ENCODE measurements at regions not wholly inside any gene's neighbourhood (a gene's known extent, or its start where the extent isn't known, plus 50 kb on each side); places are given as distances from the start of the nearest gene placed in this dataset.

DNA sequence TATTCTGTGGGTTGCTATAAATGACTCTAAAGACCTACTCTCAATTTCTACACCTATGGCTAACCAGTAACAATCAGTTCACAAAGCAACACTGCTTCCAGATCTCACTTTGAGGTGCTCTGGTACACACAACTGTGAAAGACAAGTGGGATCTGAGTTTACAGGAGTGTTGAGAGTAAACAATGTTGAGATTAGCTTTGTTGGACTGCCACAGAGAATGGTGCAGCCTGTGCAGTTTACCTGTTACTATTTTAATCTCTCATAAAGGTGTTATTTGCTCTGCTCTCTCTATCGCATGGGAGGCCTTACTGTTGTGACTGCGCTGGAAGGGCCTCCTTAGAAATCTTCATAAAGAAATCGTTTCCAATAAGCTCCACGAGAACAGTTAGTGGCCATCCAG lies 112.0 kb downstream of the SOX2 start:
- H3K9me3 Mint-ChIP-seq, result peaks cover 0 to 28% (median 7%) of the 10 kb centered on the region in 11 donors

DNA sequence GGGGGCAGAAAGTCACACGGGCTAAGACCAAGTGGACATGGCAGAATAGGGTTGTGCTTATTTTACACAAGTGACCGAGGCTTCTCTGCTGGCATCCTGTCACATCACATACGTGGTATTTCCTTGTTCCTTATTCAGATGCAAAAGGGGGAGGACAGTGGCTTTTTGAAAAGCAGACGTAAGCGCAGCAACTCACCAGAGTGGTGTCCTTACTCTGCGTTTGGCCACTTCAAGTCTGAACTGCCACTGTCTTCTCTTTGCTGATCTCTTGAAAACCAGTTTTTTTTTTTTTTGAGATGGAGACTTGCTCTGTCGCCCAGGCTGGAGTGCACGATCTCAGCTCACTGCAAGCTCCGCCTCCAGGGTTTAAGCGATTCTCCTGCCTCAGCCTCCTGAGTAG lies 113.2 kb downstream of the SOX2 start:
- ATAC-seq, result no peak
- no peaks in the 10 kb centered on the region for H3K36me3 ChIP-seq (ENCODE audit: control insufficient read depth in 2 of 3, insufficient read depth in 3 of 3, low read length in 3 of 3)
- H3K9me3 Mint-ChIP-seq, result peaks cover 0 to 27% (median 8%) of the 10 kb centered on the region in 11 donors
- H3K4me3 Mint-ChIP-seq, result no peak overlapping the region
- peaks cover 0 to 4% (median 0%) of the 10 kb centered on the region in 5 donors for H3K36me3 Mint-ChIP-seq
- no peaks in the 10 kb centered on the region for H3K9me3 ChIP-seq (ENCODE audit: control insufficient read depth in 2 of 3, low read length in 3 of 3)
- H3K4me3 ChIP-seq (ENCODE audit: low read length), result no peak overlapping the region
- H3K4me1 ChIP-seq (ENCODE audit: control insufficient read depth in 2 of 2, insufficient read depth in 2 of 2, low read length in 2 of 2), result no peaks in the 10 kb centered on the region
- CTCF ChIA-PET, result interaction anchor here (0.6 kb wide), 1 partner anchor 1896 kb away, joined by 3 read pairs; no protein-coding TSS in a partner anchor
- H3K27ac Mint-ChIP-seq, result no peak overlapping the region
- peaks cover 0 to 2% (median 0%) of the 10 kb centered on the region in 7 donors for H3K4me1 Mint-ChIP-seq
- no peaks in the 10 kb centered on the region for H3K27me3 ChIP-seq (ENCODE audit: control insufficient read depth in 2 of 2, insufficient read depth in 2 of 2, low read length in 2 of 2)
- intact Hi-C loops (cut with micrococcal nuclease), result no loop called here
- peaks cover 0 to 7% (median 0%) of the 10 kb centered on the region in 5 donors for H3K27me3 Mint-ChIP-seq
- POLR2A ChIA-PET, result no interaction called here
- no peak overlapping the region for H3K27ac ChIP-seq (ENCODE audit: low read depth, low read length)
- no peak for DNase-seq

More for the DNA sequence above, 112.0 kb downstream of the SOX2 start:
- intact Hi-C loops (cut with micrococcal nuclease), result no loop called here
- Mint-ChIP-seq H3K27ac (no peak overlapping the region), H3K4me3 (no peak overlapping the region), H3K27me3 (peaks cover 0 to 7% (median 0%) of the 10 kb centered on the region in 5 donors), H3K4me1 (peaks cover 0 to 2% (median 0%) of the 10 kb centered on the region in 7 donors), H3K36me3 (peaks cover 0 to 4% (median 0%) of the 10 kb centered on the region in 5 donors)
- Histone ChIP-seq H3K4me1 (ENCODE audit: control insufficient read depth in 2 of 2, insufficient read depth in 2 of 2, low read length in 2 of 2) (no peaks in the 10 kb centered on the region), H3K9me3 (ENCODE audit: control insufficient read depth in 2 of 3, low read length in 3 of 3) (no peaks in the 10 kb centered on the region), H3K4me3 (ENCODE audit: low read length) (no peak overlapping the region), H3K36me3 (ENCODE audit: control insufficient read depth in 2 of 3, insufficient read depth in 3 of 3, low read length in 3 of 3) (no peaks in the 10 kb centered on the region), H3K27ac (ENCODE audit: low read depth, low read length) (no peak overlapping the region), H3K27me3 (ENCODE audit: control insufficient read depth in 2 of 2, insufficient read depth in 2 of 2, low read length in 2 of 2) (no peaks in the 10 kb centered on the region)
- DNase-seq, result no peak
- ATAC-seq, result no peak
- ChIA-PET CTCF (no interaction called here), POLR2A (no interaction called here)

DNA sequence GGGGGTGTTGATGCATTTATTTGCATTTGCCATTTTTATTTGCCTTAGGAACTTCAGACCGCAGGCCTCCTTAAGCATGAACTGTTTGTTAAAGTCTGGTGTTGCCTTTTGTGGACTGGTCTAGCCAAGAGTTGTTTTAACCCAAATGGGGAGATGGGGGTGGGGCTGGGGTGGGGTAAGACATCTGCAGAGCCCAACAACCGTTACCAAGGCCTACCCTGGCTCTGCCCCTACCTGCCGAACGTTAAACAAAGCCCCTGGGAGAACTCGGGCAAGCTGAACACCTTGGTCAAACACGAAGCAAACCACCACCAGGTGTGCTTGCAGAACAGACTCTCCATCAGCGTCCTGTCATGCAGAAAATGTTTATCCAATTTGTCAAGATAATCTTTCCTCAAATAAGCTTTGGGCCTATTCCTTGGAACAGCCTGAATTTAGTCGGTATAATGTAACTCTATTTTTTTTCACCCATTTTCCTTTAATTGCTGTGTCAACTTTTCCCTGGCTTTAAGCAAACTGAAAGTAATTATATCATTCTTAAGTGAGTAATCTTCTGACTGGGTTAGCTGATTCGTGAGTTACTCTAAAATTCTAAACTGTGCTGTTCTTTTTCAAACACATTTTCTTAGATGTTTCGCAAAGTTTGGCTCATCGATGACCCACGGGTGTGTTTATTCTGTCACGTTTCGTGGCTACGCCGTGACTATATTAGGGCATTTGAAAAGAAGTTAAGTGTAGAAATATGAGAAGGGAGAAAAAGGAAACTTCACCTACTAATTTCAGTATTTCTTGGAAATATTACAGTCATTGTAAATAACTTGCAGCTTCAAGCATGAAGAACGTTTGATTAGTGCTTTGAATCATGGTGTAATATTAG lies 127.6 kb downstream of the SOX2 start:
- Histone ChIP-seq H3K4me1 (ENCODE audit: control insufficient read depth in 2 of 2, insufficient read depth in 2 of 2, low read length in 2 of 2) (no peaks in the 10 kb centered on the region), H3K36me3 (ENCODE audit: control insufficient read depth in 2 of 3, insufficient read depth in 3 of 3, low read length in 3 of 3) (no peaks in the 10 kb centered on the region), H3K9me3 (ENCODE audit: control insufficient read depth in 2 of 3, low read length in 3 of 3) (no peaks in the 10 kb centered on the region), H3K4me3 (ENCODE audit: low read length) (no peak overlapping the region), H3K27me3 (ENCODE audit: control insufficient read depth in 2 of 2, insufficient read depth in 2 of 2, low read length in 2 of 2) (no peaks in the 10 kb centered on the region), H3K27ac (ENCODE audit: low read depth, low read length) (no peak overlapping the region)
- Mint-ChIP-seq H3K4me3 (no peak overlapping the region), H3K9me3 (peaks cover 0 to 4% (median 0%) of the 10 kb centered on the region in 11 donors), H3K36me3 (no peaks in the 10 kb centered on the region), H3K4me1 (no peaks in the 10 kb centered on the region), H3K27ac (no peak overlapping the region), H3K27me3 (peaks cover 0 to 11% (median 0%) of the 10 kb centered on the region in 5 donors)
- CTCF ChIA-PET, result interaction anchor here (0.6 kb wide), 1 partner anchor 10 kb away, joined by 3 read pairs; no protein-coding TSS in a partner anchor
- ATAC-seq (no peak), DNase-seq (no peak)
- POLR2A ChIA-PET, result no interaction called here
- intact Hi-C loops (cut with micrococcal nuclease), result no loop called here

DNA sequence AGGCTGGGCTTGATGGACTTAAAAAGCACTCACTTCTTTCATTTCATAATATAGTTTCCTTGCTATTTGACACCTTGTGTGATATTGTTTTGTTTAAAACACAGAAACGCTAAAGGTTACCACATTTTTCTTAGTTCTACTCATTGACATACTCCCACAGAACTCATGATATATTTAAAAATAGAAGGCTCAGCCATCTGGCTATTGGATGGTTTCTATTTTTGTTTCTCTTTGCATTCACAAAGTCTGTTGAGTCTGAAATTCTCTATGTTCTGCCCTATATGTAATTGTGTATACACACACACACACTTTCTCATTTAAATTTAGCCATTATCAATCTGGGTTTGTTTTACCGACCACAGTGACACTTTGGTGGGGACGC lies 128.2 kb downstream of the SOX2 start:
- Mint-ChIP-seq H3K4me3 (no peak overlapping the region), H3K27ac (no peak overlapping the region)
- intact Hi-C loops (cut with micrococcal nuclease), result no loop called here

DNA sequence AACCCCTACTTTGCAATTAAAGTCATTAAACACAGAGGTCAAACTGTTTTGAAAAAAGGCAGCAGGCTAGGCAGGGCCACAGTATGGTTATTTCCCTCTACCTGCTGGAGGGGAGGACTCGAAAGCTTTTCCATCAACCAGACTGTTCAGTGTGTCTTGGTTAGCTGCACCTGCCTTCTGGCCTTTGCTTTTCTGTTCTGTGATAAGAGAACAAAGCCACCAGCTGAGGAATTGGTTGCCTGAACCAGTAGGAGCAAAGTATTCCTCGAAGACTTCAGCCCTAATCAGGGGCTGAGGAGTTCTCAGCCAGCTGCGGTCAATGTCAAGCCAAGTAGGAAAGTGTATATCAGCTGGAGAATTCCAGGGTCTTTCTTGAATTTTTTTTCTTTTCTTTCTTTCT lies 132.5 kb downstream of the SOX2 start:
- no peak overlapping the region for H3K4me3 ChIP-seq (ENCODE audit: low read length)
- no peaks in the 10 kb centered on the region for H3K4me1 ChIP-seq (ENCODE audit: control insufficient read depth in 2 of 2, insufficient read depth in 2 of 2, low read length in 2 of 2)
- CTCF ChIA-PET, result no interaction called here
- no peaks in the 10 kb centered on the region for H3K4me1 Mint-ChIP-seq
- peaks cover 0 to 4% (median 0%) of the 10 kb centered on the region in 11 donors for H3K9me3 Mint-ChIP-seq
- H3K36me3 ChIP-seq (ENCODE audit: control insufficient read depth in 2 of 3, insufficient read depth in 3 of 3, low read length in 3 of 3), result no peaks in the 10 kb centered on the region
- no peaks in the 10 kb centered on the region for H3K27me3 Mint-ChIP-seq
- POLR2A ChIA-PET, result no interaction called here
- H3K27me3 ChIP-seq (ENCODE audit: control insufficient read depth in 2 of 2, insufficient read depth in 2 of 2, low read length in 2 of 2), result no peaks in the 10 kb centered on the region
- H3K36me3 Mint-ChIP-seq, result no peaks in the 10 kb centered on the region
- no peak overlapping the region for H3K4me3 Mint-ChIP-seq
- intact Hi-C loops (cut with micrococcal nuclease), result no loop called here
- ATAC-seq (no peak), DNase-seq (no peak)
- no peak overlapping the region for H3K27ac ChIP-seq (ENCODE audit: low read depth, low read length)
- H3K9me3 ChIP-seq (ENCODE audit: control insufficient read depth in 2 of 3, low read length in 3 of 3), result no peaks in the 10 kb centered on the region
- H3K27ac Mint-ChIP-seq, result no peak overlapping the region

More for the DNA sequence above, 128.2 kb downstream of the SOX2 start:
- Histone ChIP-seq H3K27ac (ENCODE audit: low read depth, low read length) (no peak overlapping the region), H3K4me1 (ENCODE audit: control insufficient read depth in 2 of 2, insufficient read depth in 2 of 2, low read length in 2 of 2) (no peaks in the 10 kb centered on the region), H3K4me3 (ENCODE audit: low read length) (no peak overlapping the region), H3K27me3 (ENCODE audit: control insufficient read depth in 2 of 2, insufficient read depth in 2 of 2, low read length in 2 of 2) (no peaks in the 10 kb centered on the region), H3K36me3 (ENCODE audit: control insufficient read depth in 2 of 3, insufficient read depth in 3 of 3, low read length in 3 of 3) (no peaks in the 10 kb centered on the region), H3K9me3 (ENCODE audit: control insufficient read depth in 2 of 3, low read length in 3 of 3) (no peaks in the 10 kb centered on the region)
- CTCF ChIA-PET, result interaction anchor here (0.6 kb wide), 1 partner anchor 9 kb away, joined by 3 read pairs; no protein-coding TSS in a partner anchor
- H3K9me3 Mint-ChIP-seq, result peaks cover 0 to 4% (median 0%) of the 10 kb centered on the region in 11 donors
- no peak for DNase-seq
- no peaks in the 10 kb centered on the region for H3K36me3 Mint-ChIP-seq
- POLR2A ChIA-PET, result no interaction called here
- peaks cover 0 to 11% (median 0%) of the 10 kb centered on the region in 5 donors for H3K27me3 Mint-ChIP-seq
- no peaks in the 10 kb centered on the region for H3K4me1 Mint-ChIP-seq
- ATAC-seq, result no peak

DNA sequence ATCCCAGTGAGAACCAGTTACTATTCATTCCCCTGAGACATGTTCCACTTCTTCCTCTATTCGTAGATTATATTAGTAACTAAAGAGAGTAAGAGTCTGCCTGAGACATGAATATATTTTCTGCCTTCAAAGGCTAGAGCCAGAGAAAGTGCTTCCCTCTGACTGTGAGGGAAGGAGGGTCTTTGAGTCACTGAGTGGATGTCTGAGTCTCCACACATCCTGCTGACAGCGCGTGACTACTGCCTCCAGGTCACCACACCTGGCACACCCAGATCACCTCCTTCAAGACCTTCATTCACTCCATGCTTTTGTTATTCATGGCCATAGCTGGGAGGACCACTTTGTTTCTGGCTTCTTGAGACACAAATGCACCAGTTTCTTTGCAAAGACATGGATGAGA lies 135.6 kb downstream of the SOX2 start:
- Histone ChIP-seq H3K36me3 (ENCODE audit: control insufficient read depth in 2 of 3, insufficient read depth in 3 of 3, low read length in 3 of 3) (no peaks in the 10 kb centered on the region), H3K4me1 (ENCODE audit: control insufficient read depth in 2 of 2, insufficient read depth in 2 of 2, low read length in 2 of 2) (no peaks in the 10 kb centered on the region), H3K9me3 (ENCODE audit: control insufficient read depth in 2 of 3, low read length in 3 of 3) (no peaks in the 10 kb centered on the region), H3K27me3 (ENCODE audit: control insufficient read depth in 2 of 2, insufficient read depth in 2 of 2, low read length in 2 of 2) (no peaks in the 10 kb centered on the region), H3K27ac (ENCODE audit: low read depth, low read length) (no peak overlapping the region), H3K4me3 (ENCODE audit: low read length) (no peak overlapping the region)
- no peaks in the 10 kb centered on the region for H3K4me1 Mint-ChIP-seq
- DNase-seq (no peak), ATAC-seq (no peak)
- H3K4me3 Mint-ChIP-seq, result no peak overlapping the region
- ChIA-PET POLR2A (no interaction called here), CTCF (no interaction called here)
- no peaks in the 10 kb centered on the region for H3K27me3 Mint-ChIP-seq
- no peaks in the 10 kb centered on the region for H3K36me3 Mint-ChIP-seq
- intact Hi-C loops (cut with micrococcal nuclease), result no loop called here
- peaks cover 0 to 2% (median 0%) of the 10 kb centered on the region in 11 donors for H3K9me3 Mint-ChIP-seq
- H3K27ac Mint-ChIP-seq, result no peak overlapping the region

DNA sequence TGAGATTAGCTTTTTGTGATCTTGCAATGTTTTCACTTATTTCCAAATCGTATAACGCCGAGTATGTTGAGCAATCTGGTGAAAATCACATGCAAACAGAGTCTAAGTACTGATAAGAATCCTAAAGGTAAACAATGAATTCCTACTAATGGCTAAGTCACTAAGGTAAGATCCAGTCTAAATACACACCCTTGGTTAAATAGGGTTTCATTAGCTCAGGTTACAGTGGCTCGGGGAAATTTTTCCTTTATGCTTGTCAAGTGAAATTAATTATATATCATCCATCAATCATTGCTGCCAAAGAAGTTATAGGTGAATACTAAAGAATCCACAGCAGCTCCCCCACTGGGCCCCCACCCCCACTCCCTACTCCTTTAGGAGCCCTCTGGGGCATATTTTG lies 139.3 kb downstream of the SOX2 start:
- ChIA-PET CTCF (no interaction called here), POLR2A (no interaction called here)
- H3K27me3 ChIP-seq (ENCODE audit: control insufficient read depth in 2 of 2, insufficient read depth in 2 of 2, low read length in 2 of 2), result no peaks in the 10 kb centered on the region
- DNase-seq, result no peak
- Mint-ChIP-seq H3K4me3 (no peak overlapping the region), H3K27ac (no peak overlapping the region), H3K27me3 (no peaks in the 10 kb centered on the region), H3K9me3 (peaks cover 0 to 5% (median 0%) of the 10 kb centered on the region in 11 donors), H3K4me1 (no peaks in the 10 kb centered on the region), H3K36me3 (no peaks in the 10 kb centered on the region)
- H3K27ac ChIP-seq (ENCODE audit: low read depth, low read length), result no peak overlapping the region
- intact Hi-C loops (cut with micrococcal nuclease), result no loop called here
- H3K36me3 ChIP-seq (ENCODE audit: control insufficient read depth in 2 of 3, insufficient read depth in 3 of 3, low read length in 3 of 3), result no peaks in the 10 kb centered on the region
- ATAC-seq, result no peak
- no peaks in the 10 kb centered on the region for H3K9me3 ChIP-seq (ENCODE audit: control insufficient read depth in 2 of 3, low read length in 3 of 3)
- no peak overlapping the region for H3K4me3 ChIP-seq (ENCODE audit: low read length)
- no peaks in the 10 kb centered on the region for H3K4me1 ChIP-seq (ENCODE audit: control insufficient read depth in 2 of 2, insufficient read depth in 2 of 2, low read length in 2 of 2)

Data from naive thymus-derived CD4-positive, alpha-beta T cell (primary cell).